IMR-90 (cell line): ENCODE measurements at regions not wholly inside any gene's neighbourhood (a gene's known extent, or its start where the extent isn't known, plus 50 kb on each side); places are given as distances from the start of the nearest gene placed in this dataset.
A peak's percentile ranks its signal among the peaks of the same experiment; 100 is the strongest.

ENCODE experiments used
- ATAC-seq: fragments of 200-7000 bp; cut with Tn5 transposase; 2 replicates; pipeline ENCODE4 v1.9.1; 2020; ENCODE audit warnings: low read depth, mild to moderate bottlenecking, moderate library complexity
- BruUV-seq: library from RNA; stranded (reverse); fragments of 400-500 nt; replicated peaks from 2 replicates; lab custom pipeline; 2021; lab: Mats Ljungman, UMichigan
- CTCF ChIA-PET: fragments of 300-600 bp; formaldehyde crosslinking; extraction: SDS; loops from one replicate; lab custom pipeline; 2021; ENCODE audit warnings: antibody characterized with exemption; lab: Yijun Ruan, JAX
- POLR2A ChIA-PET: fragments of 300-600 bp; sonication (Branson Sonifier 250); formaldehyde crosslinking; loops from one replicate; lab custom pipeline; 2022; ENCODE audit warnings: antibody characterized with exemption; ENCODE audit not compliant: unreplicated experiment; lab: Charles Lee
- DNase-seq: peaks from one replicate; pipeline ENCODE4 v3.0.0; 2013
- H2AFZ ChIP-seq: replicated peaks from 2 replicates; pipeline ENCODE3; 2013; ENCODE audit warnings: low read length, mild to moderate bottlenecking; ENCODE audit not compliant: poor library complexity
- H2AK5ac ChIP-seq: 2 replicates; pipeline ENCODE4 v1.6.1; 2013; ENCODE audit warnings: low read depth, low read length, inconsistent platforms
- H2AK9ac ChIP-seq: replicated peaks from 2 replicates; pipeline ENCODE3; 2013; ENCODE audit warnings: mild to moderate bottlenecking, low read depth, low read length, moderate library complexity; ENCODE audit not compliant: poor library complexity
- H2BK120ac ChIP-seq: 2 replicates; pipeline ENCODE4 v1.6.1; 2013; ENCODE audit warnings: low read depth, low read length, inconsistent platforms
- H2BK15ac ChIP-seq: 3 replicates; pipeline ENCODE4 v1.6.1; 2013; ENCODE audit warnings: low read depth, low read length, inconsistent platforms
- H2BK20ac ChIP-seq: 2 replicates; pipeline ENCODE4 v1.6.1; 2013; ENCODE audit warnings: low read depth, mild to moderate bottlenecking, inconsistent platforms, low read length, moderate library complexity
- H2BK5ac ChIP-seq: 2 replicates; pipeline ENCODE4 v1.6.1; 2013; ENCODE audit warnings: mild to moderate bottlenecking, low read depth, low read length, inconsistent platforms; ENCODE audit not compliant: poor library complexity, severe bottlenecking
- H3K14ac ChIP-seq: replicated peaks from 2 replicates; pipeline ENCODE4 v1.6.1; 2013; ENCODE audit warnings: low read depth, low read length, inconsistent platforms
- H3K18ac ChIP-seq: 2 replicates; pipeline ENCODE4 v1.6.1; 2013; ENCODE audit warnings: low read depth, low read length, control low read depth
- H3K23ac ChIP-seq: 2 replicates; pipeline ENCODE4 v1.6.1; 2013; ENCODE audit warnings: low read depth, low read length, inconsistent platforms
- H3K27ac ChIP-seq: 2 replicates; pipeline ENCODE4 v1.5.1; 2013; ENCODE audit warnings: mild to moderate bottlenecking, control low read depth, low read length; ENCODE audit not compliant: insufficient read depth
- H3K27me3 ChIP-seq: 2 replicates; pipeline ENCODE4 v1.6.1; 2013; ENCODE audit warnings: low read length; ENCODE audit not compliant: control insufficient read depth, insufficient read depth
- H3K36me3 ChIP-seq: 2 replicates; pipeline ENCODE4 v1.6.1; 2013; ENCODE audit warnings: low read length, mixed read lengths; ENCODE audit not compliant: control insufficient read depth, insufficient read depth
- H3K4ac ChIP-seq: 2 replicates; pipeline ENCODE4 v1.6.1; 2013; ENCODE audit warnings: low read depth, low read length, inconsistent platforms
- H3K4me1 ChIP-seq: 2 replicates; pipeline ENCODE4 v1.6.1; 2013; ENCODE audit warnings: low read length, mixed read lengths; ENCODE audit not compliant: control insufficient read depth, insufficient read depth
- H3K4me2 ChIP-seq: 2 replicates; pipeline ENCODE4 v1.6.1; 2013; ENCODE audit warnings: low read depth, mild to moderate bottlenecking, control low read depth, low read length, moderate library complexity
- H3K4me3 ChIP-seq: 2 replicates; pipeline ENCODE4 v1.5.1; 2013; ENCODE audit warnings: low read depth, mild to moderate bottlenecking, control low read depth, low read length, moderate library complexity; ENCODE audit not compliant: insufficient read depth
- H3K56ac ChIP-seq: 2 replicates; pipeline ENCODE4 v1.6.1; 2013; ENCODE audit warnings: low read length, inconsistent platforms; ENCODE audit not compliant: insufficient read depth; ENCODE audit errors: extremely low read depth
- H3K79me1 ChIP-seq, 2 experiments: 2 replicates each; pipeline ENCODE4 v1.6.1; 2013; ENCODE audit warnings: low read length in 2 of 2, inconsistent platforms in 1 of 2, low read depth in 1 of 2
- H3K9ac ChIP-seq: 2 replicates; pipeline ENCODE4 v1.6.1; 2013; ENCODE audit warnings: low read depth, low read length, control low read depth
- H3K9me1 ChIP-seq: 2 replicates; pipeline ENCODE4 v1.6.1; 2013; ENCODE audit warnings: low read length, inconsistent platforms; ENCODE audit not compliant: insufficient read depth
- H3K9me3 ChIP-seq: 2 replicates; pipeline ENCODE4 v1.6.1; 2013; ENCODE audit warnings: low read length; ENCODE audit not compliant: control insufficient read depth, insufficient read depth
- H4K20me1 ChIP-seq: 2 replicates; pipeline ENCODE4 v1.6.1; 2013; ENCODE audit warnings: low read length, inconsistent platforms; ENCODE audit not compliant: insufficient read depth
- H4K5ac ChIP-seq: 2 replicates; pipeline ENCODE4 v1.6.1; 2013; ENCODE audit warnings: mild to moderate bottlenecking, low read depth, low read length, control low read depth
- H4K8ac ChIP-seq, 2 experiments: 2 replicates each; pipeline ENCODE4 v1.6.1; 2013; ENCODE audit warnings: low read depth in 2 of 2, low read length in 2 of 2, control low read depth in 1 of 2, inconsistent platforms in 1 of 2
- H4K91ac ChIP-seq: 2 replicates; pipeline ENCODE4 v1.6.1; 2013; ENCODE audit warnings: low read depth, low read length, inconsistent platforms; ENCODE audit not compliant: insufficient read depth
- CEBPB ChIP-seq: IDR thresholded peaks from 2 replicates; pipeline ENCODE4 v1.6.1; 2012; ENCODE audit warnings: low read depth, low read length, improper control_type of control experiment
- ELK1 ChIP-seq: fragments of 150-350 bp; IDR thresholded peaks from 2 replicates; pipeline ENCODE4 v1.6.1; 2016; ENCODE audit warnings: low read depth, mild to moderate bottlenecking, low read length, moderate library complexity, borderline replicate concordance
- FOS ChIP-seq: fragments of 150-350 bp; IDR thresholded peaks from 2 replicates; pipeline ENCODE4 v1.6.1; 2016; ENCODE audit warnings: low read depth, low read length
- MAFK ChIP-seq: IDR thresholded peaks from 2 replicates; pipeline ENCODE4 v1.6.1; 2012; ENCODE audit warnings: low read depth, low read length, improper control_type of control experiment
- MAZ ChIP-seq: IDR thresholded peaks from 2 replicates; pipeline ENCODE4 v1.6.1; 2012; ENCODE audit warnings: low read depth, mild to moderate bottlenecking, low read length, improper control_type of control experiment, moderate library complexity, borderline replicate concordance
- MXI1 ChIP-seq: IDR thresholded peaks from 2 replicates; pipeline ENCODE4 v1.6.1; 2012; ENCODE audit warnings: low read depth, mild to moderate bottlenecking, low read length, moderate library complexity, borderline replicate concordance
- POLR2A ChIP-seq: IDR thresholded peaks from 2 replicates; pipeline ENCODE4 v1.6.1; 2012; ENCODE audit warnings: mild to moderate bottlenecking, low read depth, low read length
- RAD21 ChIP-seq: IDR thresholded peaks from 2 replicates; pipeline ENCODE4 v1.6.1; 2012; ENCODE audit warnings: low read length, improper control_type of control experiment
- RCOR1 ChIP-seq: IDR thresholded peaks from 2 replicates; pipeline ENCODE4 v1.6.1; 2012; ENCODE audit warnings: mild to moderate bottlenecking, low read length, improper control_type of control experiment; ENCODE audit not compliant: insufficient replicate concordance
- RFX5 ChIP-seq: IDR thresholded peaks from 2 replicates; pipeline ENCODE4 v1.8.0; 2012; ENCODE audit warnings: low read depth, mild to moderate bottlenecking, low read length, moderate library complexity
- SMC3 ChIP-seq: fragments of 150-350 bp; IDR thresholded peaks from 2 replicates; pipeline ENCODE4 v1.6.1; 2016; ENCODE audit warnings: low read depth, mild to moderate bottlenecking, antibody characterized with exemption, low read length, moderate library complexity
- dilution Hi-C: fragments of 300-500 bp; cut with HindIII; formaldehyde crosslinking; loops from one replicate; pipeline ENCODE4 v1.14.3; 2018; ENCODE audit warnings: low sequenced_read_pairs; ENCODE audit not compliant: unreplicated experiment
- in situ Hi-C: fragments of 300-500 bp; cut with MboI; formaldehyde crosslinking; loops from 3 replicates; pipeline ENCODE4 v1.14.3; 2019; ENCODE audit warnings: low sequenced_read_pairs, inconsistent platforms, mixed read lengths
- intact Hi-C: fragments of 100-400 bp; cut with micrococcal nuclease; formaldehyde crosslinking; loops from 2 replicates; pipeline ENCODE4 v1.10.0; 2022
- TF ChIP-seq, protein P1 (sequence below): fragments of 150-350 bp; IDR thresholded peaks from 2 replicates; pipeline ENCODE4 v1.6.1; 2017; ENCODE audit warnings: mild to moderate bottlenecking, antibody characterized with exemption, low read length, low read depth

DNA sequence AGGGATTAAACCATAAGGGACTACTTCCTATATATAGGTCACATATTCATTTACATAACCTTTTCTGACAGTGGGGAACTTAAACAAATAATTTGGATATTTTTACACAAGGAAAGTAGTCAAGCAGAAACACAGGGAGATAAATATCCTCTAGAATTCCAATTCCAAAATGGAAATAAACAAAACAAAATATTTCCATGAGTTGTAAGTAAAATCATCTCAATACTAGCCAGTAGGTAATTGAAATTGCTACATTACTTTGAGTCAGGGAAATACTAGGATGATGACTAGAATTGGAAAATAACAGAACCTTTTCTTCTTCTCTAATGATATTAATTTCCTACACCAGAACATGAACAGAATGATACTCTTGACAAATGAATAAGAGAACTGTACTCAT lies 1308.1 kb upstream of the GJE1 start:
- POLR2A ChIA-PET, result no interaction called here
- Histone ChIP-seq H3K4me3 (no peak overlapping the region), H3K4me1 (peaks cover 2% of the 10 kb centered on the region), H3K4me2 (peak overlapping the region; percentile 44; the same call in 1 of the 2 replicates), H4K20me1 (no peaks in the 10 kb centered on the region), H2BK5ac (peak overlapping the region; percentile 76), H3K9me3 (no peaks in the 10 kb centered on the region), H3K4ac (peak overlapping the region; percentile 54; the same call in 1 of the 2 replicates), H2AK9ac (no peak overlapping the region), H4K8ac (peak overlapping the region; percentile 35 to 68; a peak in 2 of 4 replicates), H3K79me1 (no peaks in the 10 kb centered on the region), H2BK15ac (peak overlapping the region; percentile 89; the same call in 1 of the 3 replicates), H4K5ac (peak overlapping the region; percentile 54; the same call in 1 of the 2 replicates), H3K18ac (peak overlapping the region; percentile 65; the same call in 1 of the 2 replicates), H4K91ac (0 out of 2 replicates have a peak overlapping the region, but pooled peaks have one; percentile 12), H3K56ac (no peak overlapping the region), H2BK120ac (peak overlapping the region; percentile 71; the same call in 1 of the 2 replicates), H2AFZ (no peak overlapping the region), H3K23ac (no peak overlapping the region; the same call in 1 of the 2 replicates), H2AK5ac (peak overlapping the region; percentile 43; the same call in 1 of the 2 replicates), H3K27ac (peak overlapping the region; percentile 40; the same call in 1 of the 2 replicates), H3K27me3 (no peaks in the 10 kb centered on the region), H3K36me3 (no peaks in the 10 kb centered on the region), H3K14ac (peak overlapping the region; percentile 57; the same call in 1 of the 2 replicates), H2BK20ac (peak overlapping the region; percentile 50; the same call in 1 of the 2 replicates), H3K9ac (no peak overlapping the region), H3K9me1 (no peaks in the 10 kb centered on the region)
- ATAC-seq, result peak; percentile 68
- in situ Hi-C loops, result no loop called here
- peak; percentile 13 for DNase-seq
- dilution Hi-C loops, result no loop called here
- CTCF ChIA-PET, result no interaction called here
- TF ChIP-seq RCOR1 (no peak), MAZ (no peak), SMC3 (no peak), ELK1 (no peak), MAFK (no peak), CEBPB (no peak), RAD21 (no peak), FOS (no peak), POLR2A (no peak), MXI1 (no peak), RFX5 (no peak)
- TF ChIP-seq, protein P1, sequence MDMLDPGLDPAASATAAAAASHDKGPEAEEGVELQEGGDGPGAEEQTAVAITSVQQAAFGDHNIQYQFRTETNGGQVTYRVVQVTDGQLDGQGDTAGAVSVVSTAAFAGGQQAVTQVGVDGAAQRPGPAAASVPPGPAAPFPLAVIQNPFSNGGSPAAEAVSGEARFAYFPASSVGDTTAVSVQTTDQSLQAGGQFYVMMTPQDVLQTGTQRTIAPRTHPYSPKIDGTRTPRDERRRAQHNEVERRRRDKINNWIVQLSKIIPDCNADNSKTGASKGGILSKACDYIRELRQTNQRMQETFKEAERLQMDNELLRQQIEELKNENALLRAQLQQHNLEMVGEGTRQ, result no peak
- no TSS peak for BruUV-seq
- intact Hi-C loops, result loop anchor here (10.0 kb wide), 1 partner anchor 260 kb away; no protein-coding TSS in a partner anchor
